SU-DHL-6 (cell line): ENCODE measurements at regions not wholly inside any gene's neighbourhood (a gene's known extent, or its start where the extent isn't known, plus 50 kb on each side); places are given as distances from the start of the nearest gene placed in this dataset.

ENCODE experiments used
- EZH2phosphoT487 ChIP-seq: fragments of 200-600 bp; sonication (generic), shearing (Covaris generic); conservative IDR thresholded peaks from 2 replicates; pipeline ENCODE4 v1.6.1; 2018; ENCODE audit warnings: mild to moderate bottlenecking, antibody characterized with exemption, low read length, moderate library complexity, mixed read lengths
- TF ChIP-seq, protein P1 (sequence below): fragments of 200-600 bp; sonication (generic); IDR thresholded peaks from one replicate; pipeline ENCODE4 v1.5.1; 2017; ENCODE audit warnings: antibody characterized with exemption, mild to moderate bottlenecking, low read length, moderate library complexity; ENCODE audit not compliant: insufficient read depth, poor library complexity, severe bottlenecking

DNA sequence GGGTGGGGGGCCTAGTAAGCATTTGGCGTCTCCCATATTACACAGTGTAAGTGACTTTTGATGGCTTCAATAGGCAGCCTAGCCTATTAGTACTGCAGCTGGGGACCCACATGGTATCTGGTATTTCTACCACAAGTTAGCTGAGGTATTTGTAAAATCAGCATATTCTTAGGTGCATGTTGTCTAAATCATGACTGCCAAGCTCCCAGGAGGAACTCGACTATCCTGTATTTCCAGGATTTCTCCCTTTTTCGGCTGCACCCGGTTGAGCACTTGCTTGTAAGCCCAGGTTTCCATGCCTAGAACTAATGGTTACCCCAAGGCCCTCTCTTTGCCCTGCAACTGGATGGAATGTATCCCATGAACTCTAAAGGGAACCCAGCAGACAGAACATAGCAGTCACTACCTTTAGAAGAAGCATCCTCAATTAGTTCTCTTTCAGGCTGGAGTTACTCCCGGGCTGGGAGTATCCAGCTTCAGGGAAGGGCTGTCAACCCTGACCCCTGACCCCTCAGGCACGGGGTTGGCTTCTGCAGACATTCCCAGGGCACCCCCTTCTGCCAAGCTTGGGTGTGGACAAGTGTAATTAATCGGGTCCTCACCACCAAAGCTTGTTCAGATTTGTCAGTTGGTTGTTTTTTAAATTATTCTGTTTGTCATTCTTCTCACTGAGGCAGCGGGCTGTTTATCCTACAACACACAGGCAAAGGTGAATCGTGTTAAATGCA is 90.3 kb upstream of the PARD3 start:
- TF ChIP-seq, protein P1, sequence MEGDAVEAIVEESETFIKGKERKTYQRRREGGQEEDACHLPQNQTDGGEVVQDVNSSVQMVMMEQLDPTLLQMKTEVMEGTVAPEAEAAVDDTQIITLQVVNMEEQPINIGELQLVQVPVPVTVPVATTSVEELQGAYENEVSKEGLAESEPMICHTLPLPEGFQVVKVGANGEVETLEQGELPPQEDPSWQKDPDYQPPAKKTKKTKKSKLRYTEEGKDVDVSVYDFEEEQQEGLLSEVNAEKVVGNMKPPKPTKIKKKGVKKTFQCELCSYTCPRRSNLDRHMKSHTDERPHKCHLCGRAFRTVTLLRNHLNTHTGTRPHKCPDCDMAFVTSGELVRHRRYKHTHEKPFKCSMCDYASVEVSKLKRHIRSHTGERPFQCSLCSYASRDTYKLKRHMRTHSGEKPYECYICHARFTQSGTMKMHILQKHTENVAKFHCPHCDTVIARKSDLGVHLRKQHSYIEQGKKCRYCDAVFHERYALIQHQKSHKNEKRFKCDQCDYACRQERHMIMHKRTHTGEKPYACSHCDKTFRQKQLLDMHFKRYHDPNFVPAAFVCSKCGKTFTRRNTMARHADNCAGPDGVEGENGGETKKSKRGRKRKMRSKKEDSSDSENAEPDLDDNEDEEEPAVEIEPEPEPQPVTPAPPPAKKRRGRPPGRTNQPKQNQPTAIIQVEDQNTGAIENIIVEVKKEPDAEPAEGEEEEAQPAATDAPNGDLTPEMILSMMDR = no peak
- no peak for TF ChIP-seq EZH2phosphoT487
